Omental fat pad (tissue), 3 donors: ENCODE measurements at regions not wholly inside any gene's neighbourhood (a gene's known extent, or its start where the extent isn't known, plus 50 kb on each side); places are given as distances from the start of the nearest gene placed in this dataset.

Experiments
- ATAC-seq: fragments of 150-250 bp; one replicate; pipeline ENCODE4 v1.9.1; 2016; ENCODE audit warnings: mild to moderate bottlenecking, moderate library complexity; ENCODE audit not compliant: low FRiP score
- DNase-seq: peaks from one replicate; pipeline ENCODE4 v3.0.0-alpha.2; 2019; ENCODE audit warnings: low spot score
- TF ChIP-seq, protein P1 (sequence below), 3 donors: fragments of 450-650 bp; IDR thresholded peaks; one replicate each; pipeline ENCODE4 v1.5.1; 2016 to 2017; ENCODE audit warnings: antibody characterized with exemption in 3 of 3, mild to moderate bottlenecking in 3 of 3, moderate library complexity in 2 of 3

DNA sequence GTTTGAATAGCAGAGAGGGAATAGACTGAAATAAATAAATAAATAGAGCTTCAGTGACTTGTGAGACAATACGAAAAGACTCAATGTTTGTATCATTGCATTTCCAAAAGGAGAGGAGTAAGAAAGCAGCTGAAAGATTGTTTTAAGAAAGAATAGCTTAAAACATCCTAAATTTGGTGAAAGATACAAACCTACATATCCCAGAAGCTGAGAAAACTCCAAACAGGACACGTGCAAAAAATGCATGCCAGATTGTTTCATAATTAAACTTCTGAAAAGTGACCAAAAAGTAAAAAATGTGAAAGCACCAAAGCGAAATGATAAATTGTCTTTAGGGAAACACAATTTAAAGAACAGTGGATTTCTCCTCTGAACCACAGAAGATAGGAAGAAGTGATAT lies 711.0 kb downstream of the AACS start:
- no peak for DNase-seq
- ATAC-seq, result no peak
- TF ChIP-seq, protein P1, sequence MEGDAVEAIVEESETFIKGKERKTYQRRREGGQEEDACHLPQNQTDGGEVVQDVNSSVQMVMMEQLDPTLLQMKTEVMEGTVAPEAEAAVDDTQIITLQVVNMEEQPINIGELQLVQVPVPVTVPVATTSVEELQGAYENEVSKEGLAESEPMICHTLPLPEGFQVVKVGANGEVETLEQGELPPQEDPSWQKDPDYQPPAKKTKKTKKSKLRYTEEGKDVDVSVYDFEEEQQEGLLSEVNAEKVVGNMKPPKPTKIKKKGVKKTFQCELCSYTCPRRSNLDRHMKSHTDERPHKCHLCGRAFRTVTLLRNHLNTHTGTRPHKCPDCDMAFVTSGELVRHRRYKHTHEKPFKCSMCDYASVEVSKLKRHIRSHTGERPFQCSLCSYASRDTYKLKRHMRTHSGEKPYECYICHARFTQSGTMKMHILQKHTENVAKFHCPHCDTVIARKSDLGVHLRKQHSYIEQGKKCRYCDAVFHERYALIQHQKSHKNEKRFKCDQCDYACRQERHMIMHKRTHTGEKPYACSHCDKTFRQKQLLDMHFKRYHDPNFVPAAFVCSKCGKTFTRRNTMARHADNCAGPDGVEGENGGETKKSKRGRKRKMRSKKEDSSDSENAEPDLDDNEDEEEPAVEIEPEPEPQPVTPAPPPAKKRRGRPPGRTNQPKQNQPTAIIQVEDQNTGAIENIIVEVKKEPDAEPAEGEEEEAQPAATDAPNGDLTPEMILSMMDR (IDR thresholded peaks at IDR 0.05), result no peak

DNA sequence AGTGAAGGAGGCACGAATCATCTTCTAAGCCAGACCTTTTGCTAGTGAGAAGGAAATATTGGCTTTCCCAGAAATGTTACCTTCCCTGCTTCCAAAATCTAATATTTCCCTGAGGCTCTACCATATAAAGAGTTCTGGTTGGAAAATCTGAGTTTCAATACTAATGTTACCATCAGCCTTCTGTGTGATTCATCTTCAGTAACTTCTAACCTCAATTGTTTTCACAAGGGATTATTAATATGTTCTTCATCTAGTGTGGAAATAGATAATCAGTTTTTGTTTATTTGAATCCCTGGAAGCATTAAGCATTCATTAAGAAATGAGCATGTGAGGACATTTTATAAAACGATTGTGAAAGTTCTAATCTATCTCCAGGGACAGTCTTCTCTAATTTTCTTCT lies 720.9 kb downstream of the AACS start:
- ATAC-seq (no peak), DNase-seq (no peak)
- TF ChIP-seq, protein P1 (IDR thresholded peaks at IDR 0.05), result no peak

DNA sequence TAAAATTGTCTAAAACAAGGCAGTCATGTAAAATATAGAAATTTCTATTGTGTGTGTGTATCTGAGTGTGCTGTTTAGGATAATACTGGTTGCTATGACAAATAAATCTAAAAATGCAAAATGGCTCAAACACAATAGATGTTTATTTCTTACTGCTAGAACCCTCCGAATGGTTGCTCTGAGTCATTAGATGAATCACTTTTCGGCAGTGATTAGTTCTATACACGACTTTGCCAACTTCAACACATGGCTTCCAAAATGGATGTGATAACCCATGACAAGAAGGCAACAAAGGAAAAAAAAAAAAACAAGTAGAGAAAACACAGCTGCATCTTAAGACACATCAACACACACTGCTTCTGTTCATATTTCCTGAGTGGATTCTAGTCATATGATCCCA lies 729.2 kb downstream of the AACS start:
- ATAC-seq (no peak), DNase-seq (no peak)
- TF ChIP-seq, protein P1 (IDR thresholded peaks at IDR 0.05), result no peak

DNA sequence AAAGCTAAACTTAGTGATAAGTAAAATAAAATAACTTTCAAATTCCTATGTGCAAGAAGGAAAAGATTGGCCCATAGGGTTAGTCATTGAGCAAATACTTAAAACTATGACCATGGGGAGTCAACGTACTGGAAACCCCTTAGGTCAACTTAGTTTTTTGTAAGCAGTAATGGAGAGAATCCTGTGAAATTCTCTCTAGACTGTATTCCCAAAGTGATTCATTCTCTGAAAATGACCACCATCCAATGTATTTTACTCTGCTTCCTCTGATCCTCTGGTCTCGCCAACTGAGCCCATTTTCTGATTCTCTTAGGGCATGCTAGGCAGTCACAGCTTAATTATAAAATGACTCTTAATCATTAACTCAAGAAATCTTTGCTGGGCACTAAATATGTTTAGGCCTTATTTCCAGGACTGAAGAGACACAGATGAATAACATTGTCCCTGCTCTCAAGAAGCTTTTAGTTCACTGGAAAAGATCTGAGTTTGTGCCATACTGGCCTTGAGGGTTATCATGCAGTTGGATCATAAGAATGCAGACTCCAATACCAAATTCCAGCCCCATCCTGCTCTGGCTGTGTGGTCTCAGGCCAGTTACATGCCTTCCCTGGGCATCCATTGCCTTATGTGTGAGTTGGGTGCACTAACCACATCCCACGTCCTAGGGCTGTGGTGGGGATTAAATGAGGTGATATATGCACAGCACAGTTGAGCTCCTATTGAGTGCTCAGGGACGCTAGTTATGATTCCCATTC lies 732.4 kb downstream of the AACS start:
- ATAC-seq (no peak), DNase-seq (no peak)
- TF ChIP-seq, protein P1 (IDR thresholded peaks at IDR 0.05), result no peak

DNA sequence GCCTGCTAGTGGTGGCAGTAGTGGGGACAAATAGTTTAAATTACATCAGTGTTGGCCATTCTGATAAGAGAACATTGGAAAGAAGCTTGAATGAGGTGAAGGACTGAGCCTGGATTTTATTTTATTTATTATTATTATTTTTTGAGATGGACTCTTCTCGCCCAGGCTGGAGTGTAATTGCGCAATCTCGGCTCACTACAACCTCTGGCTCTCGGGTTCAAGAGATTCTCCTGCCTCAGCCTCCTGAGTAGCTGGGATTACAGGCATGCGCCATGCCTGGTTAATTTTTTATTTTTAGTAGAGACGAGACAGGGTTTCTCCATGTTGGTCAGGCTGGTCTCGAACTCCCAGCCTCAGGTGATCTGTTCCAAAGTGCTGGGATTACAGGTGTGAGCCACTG lies 739.4 kb downstream of the AACS start:
- TF ChIP-seq, protein P1 (IDR thresholded peaks at IDR 0.05), result no peak
- ATAC-seq (no peak), DNase-seq (no peak)

DNA sequence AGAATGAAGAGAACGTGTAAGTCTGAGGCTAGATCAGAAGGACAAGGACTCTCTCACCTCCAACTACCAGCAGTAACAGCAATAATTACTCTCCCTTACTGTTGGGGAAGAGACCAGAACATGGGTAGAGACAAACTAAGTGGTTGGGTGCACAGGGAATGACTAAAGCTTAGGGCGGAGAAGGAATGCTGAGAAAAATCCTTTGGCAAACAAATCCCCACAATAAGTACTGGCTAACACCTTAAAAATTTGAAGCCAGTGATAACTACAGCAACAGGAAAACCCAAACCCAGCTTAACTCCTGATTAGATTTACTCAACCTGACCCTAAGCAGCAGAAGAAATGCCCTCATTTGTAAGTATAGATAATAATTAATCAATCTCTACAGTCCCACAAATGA lies 759.0 kb downstream of the AACS start:
- DNase-seq (no peak), ATAC-seq (no peak)
- TF ChIP-seq, protein P1 (IDR thresholded peaks at IDR 0.05), result no peak

DNA sequence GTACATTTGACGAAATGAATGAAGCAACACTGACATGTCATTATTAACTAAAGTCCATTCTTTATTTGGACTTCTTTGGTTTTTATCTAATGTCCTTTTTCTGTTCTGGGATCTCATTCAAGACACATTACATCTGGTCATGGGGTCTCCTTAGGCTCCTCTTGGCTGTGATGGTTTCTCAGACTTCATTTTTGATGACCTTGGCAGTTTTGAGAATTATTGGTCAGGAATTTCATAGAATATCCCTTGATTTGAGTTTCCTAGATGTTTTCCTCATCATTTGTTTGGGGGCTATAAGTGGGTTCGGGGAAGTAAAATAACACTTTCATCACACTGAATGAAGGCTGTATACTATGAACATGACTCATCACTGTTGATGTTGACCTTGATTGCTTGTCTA lies 770.6 kb downstream of the AACS start:
- TF ChIP-seq, protein P1 (IDR thresholded peaks at IDR 0.05), result no peak
- no peak for ATAC-seq
- DNase-seq, result no peak
